VCaP (cell line): ENCODE measurements at regions not wholly inside any gene's neighbourhood (a gene's known extent, or its start where the extent isn't known, plus 50 kb on each side); places are given as distances from the start of the nearest gene placed in this dataset.

Source experiments
- H3K27ac ChIP-seq: fragments of 450-650 bp; 2 replicates; pipeline ENCODE4 v1.5.1; 2017
- CTCF ChIP-seq: fragments of 450-650 bp; conservative IDR thresholded peaks from 2 replicates; pipeline ENCODE4 v1.5.1; 2017; ENCODE audit warnings: mild to moderate bottlenecking, moderate library complexity

- TF ChIP-seq CTCF, result no peak
- H3K27ac ChIP-seq, result no peak overlapping the region
These were observed 566.9 kb upstream of the ANO5 start for GRCh38 chr11:21625982-21626381.

GRCh38 chr11:21628641-21629040 is 564.2 kb upstream of the ANO5 start:
- no peak for TF ChIP-seq CTCF
- no peak overlapping the region for H3K27ac ChIP-seq

GRCh38 chr11:21630934-21631478 is 561.9 kb upstream of the ANO5 start:
- TF ChIP-seq CTCF, result no peak
- no peak overlapping the region for H3K27ac ChIP-seq

- H3K27ac ChIP-seq, result no peak overlapping the region
- TF ChIP-seq CTCF, result no peak
These were observed 560.9 kb upstream of the ANO5 start for GRCh38 chr11:21631991-21632390.

GRCh38 chr11:21634491-21634890 is 558.4 kb upstream of the ANO5 start:
- H3K27ac ChIP-seq, result no peak overlapping the region
- no peak for TF ChIP-seq CTCF

GRCh38 chr11:21634956-21635355 is 557.9 kb upstream of the ANO5 start:
- TF ChIP-seq CTCF, result no peak
- no peak overlapping the region for H3K27ac ChIP-seq

- TF ChIP-seq CTCF, result no peak
- H3K27ac ChIP-seq, result no peak overlapping the region
These were observed 557.3 kb upstream of the ANO5 start for GRCh38 chr11:21635394-21636145.
